Cardiac muscle cell (in vitro differentiated cells and primary cell): ENCODE measurements at regions not wholly inside any gene's neighbourhood (a gene's known extent, or its start where the extent isn't known, plus 50 kb on each side); places are given as distances from the start of the nearest gene placed in this dataset.

Experiments
- DNase-seq, 2 donors: peaks; one replicate each; pipeline versions ENCODE4 v3.0.0 to v3.0.0-alpha.2; 2010 to 2017; ENCODE audit warnings: low read depth in 1 of 2, low spot score in 1 of 2
- H3K27ac ChIP-seq: fragments of 200-600 bp; sonication (generic); 2 replicates; pipeline ENCODE4 v1.5.1; 2016
- H3K27me3 ChIP-seq: fragments of 200-600 bp; sonication (generic); 2 replicates; pipeline ENCODE4 v1.6.0; 2016; ENCODE audit warnings: control low read depth
- H3K36me3 ChIP-seq: fragments of 200-600 bp; sonication (generic); 2 replicates; pipeline ENCODE4 v1.5.1; 2016; ENCODE audit warnings: control low read depth
- H3K4me1 ChIP-seq: fragments of 200-600 bp; sonication (generic); 2 replicates; pipeline ENCODE4 v1.8.1; 2017; ENCODE audit warnings: low read depth, mild to moderate bottlenecking, mixed run types
- H3K4me3 ChIP-seq: fragments of 200-600 bp; sonication (generic); 2 replicates; pipeline ENCODE4 v1.5.1; 2016; ENCODE audit warnings: mild to moderate bottlenecking
- H3K9me3 ChIP-seq: fragments of 200-600 bp; sonication (generic); 2 replicates; pipeline ENCODE4 v1.5.1; 2017; ENCODE audit warnings: low read depth, mild to moderate bottlenecking, control low read depth
- CTCF ChIP-seq: IDR thresholded peaks from 2 replicates; pipeline ENCODE4 v1.5.1; 2012; ENCODE audit warnings: low read depth, mild to moderate bottlenecking, low read length

DNA sequence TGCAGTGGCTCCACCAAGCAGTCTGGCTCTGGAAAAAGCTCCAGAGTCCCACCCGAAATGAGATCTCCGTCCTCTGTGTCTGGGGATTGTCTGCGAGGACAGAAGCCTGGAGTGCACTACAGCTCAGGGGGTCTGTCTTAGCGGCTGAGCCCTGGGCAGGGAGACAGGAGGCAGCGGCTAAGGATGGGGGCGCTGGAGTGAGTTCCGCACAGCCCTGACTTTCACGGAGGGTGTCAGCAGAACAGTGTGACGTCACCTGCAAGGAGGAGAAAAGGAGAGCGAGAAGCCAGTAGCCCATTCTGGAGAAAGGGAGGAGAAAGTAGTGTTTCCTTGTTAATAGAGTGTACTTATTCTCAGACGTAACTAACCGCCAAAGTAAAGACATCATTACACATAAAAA is 97.6 kb downstream of the FAM50B start:
- H3K36me3 ChIP-seq = no peaks in the 10 kb centered on the region
- peak in 1 of 2 donors; percentile 48 for DNase-seq
- H3K9me3 ChIP-seq = no peaks in the 10 kb centered on the region
- H3K4me3 ChIP-seq = no peak overlapping the region
- H3K4me1 ChIP-seq = no peaks in the 10 kb centered on the region
- TF ChIP-seq CTCF = no peak
- no peak overlapping the region for H3K27ac ChIP-seq
- no peaks in the 10 kb centered on the region for H3K27me3 ChIP-seq

- no peak for DNase-seq
- Histone ChIP-seq H3K4me1 (no peaks in the 10 kb centered on the region), H3K27me3 (no peaks in the 10 kb centered on the region), H3K36me3 (no peaks in the 10 kb centered on the region), H3K4me3 (no peak overlapping the region), H3K9me3 (no peaks in the 10 kb centered on the region), H3K27ac (no peak overlapping the region)
- no peak for TF ChIP-seq CTCF
Measured at GRCh38 chr6:3948866-3949265, 99.7 kb downstream of the FAM50B start.

DNA sequence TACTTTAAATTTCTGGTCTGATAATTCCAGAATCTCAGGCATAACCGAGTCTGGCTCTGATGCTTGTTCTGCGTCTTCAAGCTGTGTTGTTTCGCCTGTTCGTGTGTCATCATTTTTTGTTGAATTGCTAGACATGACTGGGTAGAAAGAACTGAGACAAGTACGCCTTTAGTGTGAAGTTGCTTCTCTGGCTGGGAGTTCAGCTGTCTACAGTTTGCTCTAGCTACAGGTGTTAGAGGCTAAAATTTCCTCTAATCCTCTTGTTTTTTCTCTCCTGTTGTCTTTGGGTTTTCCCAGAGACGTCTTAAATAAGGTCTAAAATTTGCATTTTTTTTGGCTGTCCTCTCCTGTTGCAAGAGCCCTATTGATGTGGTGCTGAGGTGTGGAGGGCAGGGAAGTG is 100.3 kb downstream of the FAM50B start:
- no peak for TF ChIP-seq CTCF
- H3K27ac ChIP-seq = no peak overlapping the region

DNA sequence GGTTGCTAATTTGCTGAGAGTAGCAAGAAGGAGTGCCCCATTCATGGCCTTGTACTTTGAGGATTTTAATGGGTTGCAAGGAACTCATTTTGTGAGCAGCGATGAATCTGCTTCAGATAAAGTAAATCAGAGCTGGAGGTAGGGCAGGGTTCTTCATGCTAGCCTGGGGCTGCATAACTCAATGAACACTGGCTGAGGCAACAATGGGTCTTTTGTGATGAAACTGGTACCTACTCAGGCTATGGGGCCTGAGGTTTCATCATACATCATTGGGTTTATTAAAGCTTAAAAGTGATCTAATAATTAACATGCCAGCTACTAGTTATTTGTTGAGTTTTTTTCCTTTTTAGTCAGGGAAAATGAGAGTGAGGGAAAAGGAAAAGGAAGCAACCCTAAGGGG is 106.9 kb downstream of the FAM50B start:
- no peaks in the 10 kb centered on the region for H3K36me3 ChIP-seq
- no peaks in the 10 kb centered on the region for H3K9me3 ChIP-seq
- H3K27me3 ChIP-seq = no peaks in the 10 kb centered on the region
- no peak overlapping the region for H3K4me3 ChIP-seq
- H3K4me1 ChIP-seq = no peaks in the 10 kb centered on the region
- H3K27ac ChIP-seq = no peak overlapping the region
- TF ChIP-seq CTCF = no peak
- peak in 1 of 2 donors; percentile 41 for DNase-seq

More for the DNA sequence above, 100.3 kb downstream of the FAM50B start:
- Histone ChIP-seq H3K27me3 (no peaks in the 10 kb centered on the region), H3K4me3 (no peak overlapping the region), H3K9me3 (no peaks in the 10 kb centered on the region), H3K4me1 (no peaks in the 10 kb centered on the region), H3K36me3 (no peaks in the 10 kb centered on the region)
- no peak for DNase-seq

DNA sequence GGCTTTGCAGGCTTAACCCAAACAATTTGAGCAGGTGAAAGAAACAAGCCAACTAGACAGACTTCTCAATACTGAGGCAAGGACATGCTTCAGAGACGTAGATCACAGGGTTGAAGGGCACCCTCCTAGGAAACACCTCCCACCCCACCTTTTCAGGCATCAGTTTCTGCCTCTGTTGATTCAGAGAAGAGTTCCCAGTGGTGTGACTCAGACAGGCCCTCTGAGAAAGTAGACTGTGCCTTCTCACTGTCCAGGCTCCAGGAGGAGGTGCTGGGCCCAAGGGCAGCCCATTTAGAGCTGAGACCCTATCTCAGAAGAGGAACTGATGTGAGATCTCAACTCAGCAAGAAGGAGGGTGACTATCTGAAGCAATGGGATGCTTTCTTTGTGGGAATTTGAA is 108.1 kb downstream of the FAM50B start:
- H3K27ac ChIP-seq = no peak overlapping the region
- H3K4me3 ChIP-seq = no peak overlapping the region
- TF ChIP-seq CTCF = no peak
- no peak for DNase-seq
- no peaks in the 10 kb centered on the region for H3K36me3 ChIP-seq
- no peaks in the 10 kb centered on the region for H3K4me1 ChIP-seq
- no peaks in the 10 kb centered on the region for H3K27me3 ChIP-seq
- no peaks in the 10 kb centered on the region for H3K9me3 ChIP-seq

GRCh38 chr6:3958255-3958654 is 109.1 kb downstream of the FAM50B start:
- no peaks in the 10 kb centered on the region for H3K9me3 ChIP-seq
- no peak for TF ChIP-seq CTCF
- H3K27me3 ChIP-seq = no peaks in the 10 kb centered on the region
- no peaks in the 10 kb centered on the region for H3K4me1 ChIP-seq
- H3K4me3 ChIP-seq = no peak overlapping the region
- no peak overlapping the region for H3K27ac ChIP-seq
- no peaks in the 10 kb centered on the region for H3K36me3 ChIP-seq
- DNase-seq = no peak
